DOHH2 (cell line): ENCODE measurements at regions not wholly inside any gene's neighbourhood (a gene's known extent, or its start where the extent isn't known, plus 50 kb on each side); places are given as distances from the start of the nearest gene placed in this dataset.

Source experiments
- CTCF ChIP-seq: fragments of 200-600 bp; sonication (generic); IDR thresholded peaks from one replicate; pipeline ENCODE4 v1.5.1; 2014; ENCODE audit warnings: antibody characterized with exemption, mild to moderate bottlenecking, low read depth, low read length; ENCODE audit not compliant: poor library complexity, severe bottlenecking
- EZH2phosphoT487 ChIP-seq: fragments of 200-600 bp; sonication (generic); IDR thresholded peaks from 2 replicates; pipeline ENCODE4 v1.6.1; 2017; ENCODE audit warnings: borderline replicate concordance, mild to moderate bottlenecking, antibody characterized with exemption, low read length, moderate library complexity, mixed read lengths

- TF ChIP-seq CTCF (no peak), EZH2phosphoT487 (no peak)
Measured at GRCh38 chrX:40172401-40173142, 74.8 kb upstream of the BCOR start.
